OCI-LY7 (cell line): ENCODE measurements at regions not wholly inside any gene's neighbourhood (a gene's known extent, or its start where the extent isn't known, plus 50 kb on each side); places are given as distances from the start of the nearest gene placed in this dataset.

Experiments
- EZH2phosphoT487 ChIP-seq: fragments of 200-600 bp; sonication (generic); IDR thresholded peaks from 2 replicates; pipeline ENCODE4 v1.6.1; 2018; ENCODE audit warnings: low read depth, borderline replicate concordance, mild to moderate bottlenecking, mixed run types, antibody characterized with exemption, low read length, moderate library complexity, mixed read lengths
- TF ChIP-seq, protein P1 (sequence below): fragments of 200-600 bp; sonication (generic); conservative IDR thresholded peaks from 2 replicates; pipeline ENCODE4 v1.5.1; 2014; ENCODE audit warnings: mild to moderate bottlenecking, antibody characterized with exemption, low read length, moderate library complexity, mixed read lengths

DNA sequence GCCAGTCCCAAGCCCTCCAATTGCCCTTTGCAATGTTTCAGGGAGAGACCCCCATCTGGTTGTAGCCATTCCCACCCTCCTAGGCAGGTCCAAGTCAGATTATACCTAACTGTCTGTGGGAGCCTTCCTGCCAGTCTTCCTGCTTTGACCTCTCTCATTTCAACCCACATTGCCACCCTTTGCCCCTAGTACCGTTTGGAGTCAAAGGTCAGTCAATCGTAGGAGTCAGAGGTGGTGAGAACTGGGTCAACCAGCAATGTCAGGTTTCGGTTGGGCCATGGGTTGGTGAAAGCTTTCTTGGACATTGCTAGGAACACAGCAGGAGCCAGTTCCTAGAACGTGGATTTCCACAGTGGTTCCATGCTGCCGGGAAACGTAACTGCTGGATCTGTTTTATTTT is 269.4 kb upstream of the GHITM start:
- TF ChIP-seq, protein P1, sequence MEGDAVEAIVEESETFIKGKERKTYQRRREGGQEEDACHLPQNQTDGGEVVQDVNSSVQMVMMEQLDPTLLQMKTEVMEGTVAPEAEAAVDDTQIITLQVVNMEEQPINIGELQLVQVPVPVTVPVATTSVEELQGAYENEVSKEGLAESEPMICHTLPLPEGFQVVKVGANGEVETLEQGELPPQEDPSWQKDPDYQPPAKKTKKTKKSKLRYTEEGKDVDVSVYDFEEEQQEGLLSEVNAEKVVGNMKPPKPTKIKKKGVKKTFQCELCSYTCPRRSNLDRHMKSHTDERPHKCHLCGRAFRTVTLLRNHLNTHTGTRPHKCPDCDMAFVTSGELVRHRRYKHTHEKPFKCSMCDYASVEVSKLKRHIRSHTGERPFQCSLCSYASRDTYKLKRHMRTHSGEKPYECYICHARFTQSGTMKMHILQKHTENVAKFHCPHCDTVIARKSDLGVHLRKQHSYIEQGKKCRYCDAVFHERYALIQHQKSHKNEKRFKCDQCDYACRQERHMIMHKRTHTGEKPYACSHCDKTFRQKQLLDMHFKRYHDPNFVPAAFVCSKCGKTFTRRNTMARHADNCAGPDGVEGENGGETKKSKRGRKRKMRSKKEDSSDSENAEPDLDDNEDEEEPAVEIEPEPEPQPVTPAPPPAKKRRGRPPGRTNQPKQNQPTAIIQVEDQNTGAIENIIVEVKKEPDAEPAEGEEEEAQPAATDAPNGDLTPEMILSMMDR, result no peak
- TF ChIP-seq EZH2phosphoT487, result no peak
